Esophagus squamous epithelium (tissue), 4 donors: ENCODE measurements at regions not wholly inside any gene's neighbourhood (a gene's known extent, or its start where the extent isn't known, plus 50 kb on each side); places are given as distances from the start of the nearest gene placed in this dataset.

Experiments used
- POLR2A ChIP-seq, 4 donors: fragments of 450-650 bp; IDR thresholded peaks; one replicate each; pipeline ENCODE4 v1.6.1; 2017; ENCODE audit warnings: antibody characterized with exemption in 4 of 4, mild to moderate bottlenecking in 4 of 4, moderate library complexity in 3 of 4
- TF ChIP-seq, protein P1 (sequence below), 6 experiments: fragments of 450-650 bp in 4 of 6; fragments of 200-600 bp in 2 of 6; sonication (generic) in 2 of 6; IDR thresholded peaks; one replicate each; pipeline ENCODE4 v1.5.1; 2016 to 2019; ENCODE audit warnings: antibody characterized with exemption in 6 of 6, mild to moderate bottlenecking in 4 of 6, moderate library complexity in 4 of 6

GRCh38 chr5:81854915-81855314 lies 104.0 kb upstream of the SSBP2 start:
- TF ChIP-seq, protein P1, sequence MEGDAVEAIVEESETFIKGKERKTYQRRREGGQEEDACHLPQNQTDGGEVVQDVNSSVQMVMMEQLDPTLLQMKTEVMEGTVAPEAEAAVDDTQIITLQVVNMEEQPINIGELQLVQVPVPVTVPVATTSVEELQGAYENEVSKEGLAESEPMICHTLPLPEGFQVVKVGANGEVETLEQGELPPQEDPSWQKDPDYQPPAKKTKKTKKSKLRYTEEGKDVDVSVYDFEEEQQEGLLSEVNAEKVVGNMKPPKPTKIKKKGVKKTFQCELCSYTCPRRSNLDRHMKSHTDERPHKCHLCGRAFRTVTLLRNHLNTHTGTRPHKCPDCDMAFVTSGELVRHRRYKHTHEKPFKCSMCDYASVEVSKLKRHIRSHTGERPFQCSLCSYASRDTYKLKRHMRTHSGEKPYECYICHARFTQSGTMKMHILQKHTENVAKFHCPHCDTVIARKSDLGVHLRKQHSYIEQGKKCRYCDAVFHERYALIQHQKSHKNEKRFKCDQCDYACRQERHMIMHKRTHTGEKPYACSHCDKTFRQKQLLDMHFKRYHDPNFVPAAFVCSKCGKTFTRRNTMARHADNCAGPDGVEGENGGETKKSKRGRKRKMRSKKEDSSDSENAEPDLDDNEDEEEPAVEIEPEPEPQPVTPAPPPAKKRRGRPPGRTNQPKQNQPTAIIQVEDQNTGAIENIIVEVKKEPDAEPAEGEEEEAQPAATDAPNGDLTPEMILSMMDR (IDR thresholded peaks at IDR 0.05) = no peak
- TF ChIP-seq POLR2A (IDR thresholded peaks at IDR 0.05) = no peak
